Parathyroid adenoma (tissue), 2 donors: ENCODE measurements at regions not wholly inside any gene's neighbourhood (a gene's known extent, or its start where the extent isn't known, plus 50 kb on each side); places are given as distances from the start of the nearest gene placed in this dataset.

Experiments
- H2AFZ ChIP-seq: fragments of 300-600 bp; sonication (generic); one replicate; pipeline ENCODE4 v1.7.0; 2017; ENCODE audit warnings: antibody characterized with exemption, mild to moderate bottlenecking
- H3K27ac ChIP-seq: fragments of 300-600 bp; sonication (generic); one replicate; pipeline ENCODE4 v1.7.0; 2017
- H3K27me3 ChIP-seq: fragments of 300-600 bp; sonication (generic); one replicate; pipeline ENCODE4 v1.7.0; 2017; ENCODE audit warnings: low read length; ENCODE audit not compliant: control insufficient read depth, insufficient read depth
- H3K36me3 ChIP-seq: fragments of 300-600 bp; sonication (generic); one replicate; pipeline ENCODE4 v1.7.0; 2017; ENCODE audit warnings: low read length; ENCODE audit not compliant: control insufficient read depth, insufficient read depth
- H3K4me1 ChIP-seq: fragments of 300-600 bp; sonication (generic); one replicate; pipeline ENCODE4 v1.7.0; 2017; ENCODE audit warnings: control low read depth
- H3K4me2 ChIP-seq: fragments of 300-600 bp; sonication (generic); one replicate; pipeline ENCODE4 v1.7.0; 2017; ENCODE audit warnings: low read length
- H3K4me3 ChIP-seq: fragments of 300-600 bp; sonication (generic); one replicate; pipeline ENCODE4 v1.7.0; 2017; ENCODE audit warnings: low read depth, low read length
- H3K79me2 ChIP-seq: fragments of 300-600 bp; sonication (generic); one replicate; pipeline ENCODE4 v1.7.0; 2017; ENCODE audit warnings: control low read depth
- H3K9ac ChIP-seq: fragments of 300-600 bp; sonication (generic); one replicate; pipeline ENCODE4 v1.7.0; 2017; ENCODE audit warnings: mild to moderate bottlenecking
- H3K9me3 ChIP-seq: fragments of 300-600 bp; sonication (generic); one replicate; pipeline ENCODE4 v1.7.0; 2017; ENCODE audit warnings: low read length; ENCODE audit not compliant: control insufficient read depth
- CTCF ChIP-seq: fragments of 300-600 bp; sonication (generic); IDR thresholded peaks from one replicate; pipeline ENCODE4 v1.7.0; 2017; ENCODE audit warnings: antibody characterized with exemption, mild to moderate bottlenecking
- donor health status: primary hyperparathyroidism.

DNA sequence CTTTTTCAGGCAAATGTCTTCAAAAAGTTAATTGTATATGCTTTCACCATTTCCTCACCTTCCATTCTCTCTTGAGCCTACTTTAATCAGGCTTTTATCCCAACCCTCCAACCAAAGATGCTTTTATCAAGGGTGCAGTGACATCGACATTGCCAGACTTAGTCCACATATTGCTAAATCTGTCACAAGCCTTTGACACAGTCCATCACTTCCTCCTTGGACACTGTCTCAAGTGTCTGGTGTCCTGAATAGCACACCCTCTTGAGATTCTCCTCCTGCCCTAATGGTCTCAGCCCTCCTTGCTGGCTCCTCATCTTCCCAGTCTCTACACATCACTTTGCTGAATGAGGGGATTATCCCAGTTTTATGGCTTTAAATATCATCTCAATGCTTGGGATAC is 147.5 kb upstream of the SLC39A10 start:
- no peak for TF ChIP-seq CTCF
- Histone ChIP-seq H3K4me3 (no peak overlapping the region), H3K4me2 (no peak overlapping the region), H3K27me3 (no peaks in the 10 kb centered on the region), H3K27ac (no peak overlapping the region), H3K9me3 (no peaks in the 10 kb centered on the region), H3K79me2 (no peaks in the 10 kb centered on the region), H3K4me1 (no peaks in the 10 kb centered on the region), H3K9ac (no peak overlapping the region), H2AFZ (no peak overlapping the region), H3K36me3 (no peaks in the 10 kb centered on the region)

GRCh38 chr2:195508139-195508455 is 148.9 kb upstream of the SLC39A10 start:
- Histone ChIP-seq H3K9ac (no peak overlapping the region), H3K27ac (no peak overlapping the region)
- TF ChIP-seq CTCF = no peak

GRCh38 chr2:195507447-195508138 is 149.4 kb upstream of the SLC39A10 start:
- Histone ChIP-seq H3K4me1 (no peaks in the 10 kb centered on the region), H3K27me3 (no peaks in the 10 kb centered on the region), H3K36me3 (no peaks in the 10 kb centered on the region), H3K9me3 (no peaks in the 10 kb centered on the region), H3K79me2 (no peaks in the 10 kb centered on the region), H3K9ac (no peak overlapping the region), H3K4me3 (no peak overlapping the region), H2AFZ (no peak overlapping the region), H3K4me2 (no peak overlapping the region), H3K27ac (no peak overlapping the region)
- TF ChIP-seq CTCF = no peak

More at GRCh38 chr2:195508139-195508455, 148.9 kb upstream of the SLC39A10 start:
- H3K27me3 ChIP-seq = no peaks in the 10 kb centered on the region
- H3K4me3 ChIP-seq = no peak overlapping the region
- no peaks in the 10 kb centered on the region for H3K4me1 ChIP-seq
- no peaks in the 10 kb centered on the region for H3K79me2 ChIP-seq
- no peak overlapping the region for H3K4me2 ChIP-seq
- no peaks in the 10 kb centered on the region for H3K9me3 ChIP-seq
- H2AFZ ChIP-seq = no peak overlapping the region
- no peaks in the 10 kb centered on the region for H3K36me3 ChIP-seq

- Histone ChIP-seq H3K4me2 (no peak overlapping the region), H3K27me3 (no peaks in the 10 kb centered on the region), H2AFZ (no peak overlapping the region), H3K79me2 (no peaks in the 10 kb centered on the region), H3K9me3 (no peaks in the 10 kb centered on the region), H3K9ac (no peak overlapping the region), H3K4me1 (no peaks in the 10 kb centered on the region), H3K27ac (no peak overlapping the region), H3K36me3 (no peaks in the 10 kb centered on the region), H3K4me3 (no peak overlapping the region)
- no peak for TF ChIP-seq CTCF
Measured at GRCh38 chr2:195505701-195506100, 151.3 kb upstream of the SLC39A10 start.

DNA sequence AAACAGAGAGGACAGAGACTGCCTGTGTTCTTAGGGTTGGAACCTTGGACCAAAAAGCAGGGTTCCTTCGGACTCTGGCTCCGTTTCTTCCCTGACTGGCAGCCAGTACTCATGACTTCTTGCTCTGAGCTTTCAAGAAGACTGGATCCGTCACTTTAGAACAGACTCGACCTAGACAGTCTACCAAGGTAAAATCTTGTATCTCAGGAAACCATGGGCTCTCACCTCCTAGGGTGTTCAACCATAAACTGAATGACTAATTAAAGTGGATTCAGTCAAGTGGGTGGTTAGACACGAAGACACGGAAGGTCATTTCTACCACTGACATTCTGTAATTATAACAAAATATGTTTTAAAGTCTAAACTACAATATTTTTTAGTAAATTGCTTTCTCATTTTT is 153.8 kb upstream of the SLC39A10 start:
- H3K79me2 ChIP-seq = no peaks in the 10 kb centered on the region
- no peaks in the 10 kb centered on the region for H3K4me1 ChIP-seq
- H3K27ac ChIP-seq = no peak overlapping the region
- no peaks in the 10 kb centered on the region for H3K9me3 ChIP-seq
- H3K4me2 ChIP-seq = no peak overlapping the region
- no peak overlapping the region for H3K9ac ChIP-seq
- H3K27me3 ChIP-seq = no peaks in the 10 kb centered on the region
- H3K36me3 ChIP-seq = no peaks in the 10 kb centered on the region
- no peak for TF ChIP-seq CTCF
- H2AFZ ChIP-seq = no peak overlapping the region
- no peak overlapping the region for H3K4me3 ChIP-seq
